Neural crest cell (in vitro differentiated cells): ENCODE measurements at regions not wholly inside any gene's neighbourhood (a gene's known extent, or its start where the extent isn't known, plus 50 kb on each side); places are given as distances from the start of the nearest gene placed in this dataset.

Experiments used
- DNase-seq: peaks from one replicate; pipeline ENCODE4 v3.0.0; 2021; ENCODE audit warnings: low read depth, mixed read lengths, low spot score
- H3K27ac Mint-ChIP-seq: one replicate; pipeline ENCODE4 v1.8.0; 2021; ENCODE audit warnings: mild to moderate bottlenecking, mixed read lengths; ENCODE audit not compliant: unreplicated experiment
- H3K27me3 Mint-ChIP-seq: 2 replicates; pipeline ENCODE4 v1.8.0; 2021; ENCODE audit warnings: low read depth, mild to moderate bottlenecking, mixed read lengths
- H3K36me3 Mint-ChIP-seq: 2 replicates; pipeline ENCODE4 v1.8.0; 2021; ENCODE audit warnings: low read depth, mild to moderate bottlenecking, mixed read lengths
- H3K4me1 Mint-ChIP-seq: 2 replicates; pipeline ENCODE4 v1.8.0; 2021; ENCODE audit warnings: mixed read lengths
- H3K4me3 Mint-ChIP-seq: one replicate; pipeline ENCODE4 v1.8.0; 2021; ENCODE audit warnings: mild to moderate bottlenecking, mixed read lengths
- H3K9me3 Mint-ChIP-seq: 2 replicates; pipeline ENCODE4 v1.8.0; 2021; ENCODE audit warnings: mixed read lengths
- CTCF ChIP-seq: fragments of 200-600 bp; sonication (generic); conservative IDR thresholded peaks from 2 replicates; pipeline ENCODE4 v1.5.0; 2021; ENCODE audit warnings: antibody characterized with exemption, mild to moderate bottlenecking

DNA sequence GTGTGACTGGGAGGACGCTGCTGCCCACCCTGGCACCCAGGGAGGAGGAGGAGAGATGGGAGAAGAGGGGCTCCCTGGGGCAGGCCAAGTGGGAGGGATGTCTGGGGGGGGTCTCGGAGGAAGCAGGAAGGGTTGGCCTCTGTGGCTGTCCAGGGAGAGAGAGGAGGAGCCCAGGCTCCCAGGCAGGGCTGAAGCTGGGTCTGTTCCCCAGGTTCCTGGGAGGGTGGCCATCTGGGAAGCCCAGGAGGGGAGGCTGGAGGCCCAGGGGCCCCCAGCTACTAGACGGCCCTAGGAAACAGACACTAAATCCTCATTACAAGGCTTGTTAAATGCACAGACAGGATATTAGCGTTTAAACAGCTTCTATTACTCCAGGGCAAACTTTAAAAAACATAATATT lies 139.8 kb downstream of the ENGASE start:
- DNase-seq, result no peak
- H3K4me1 Mint-ChIP-seq, result peaks cover 10% of the 10 kb centered on the region
- H3K4me3 Mint-ChIP-seq, result no peak overlapping the region
- H3K36me3 Mint-ChIP-seq, result no peaks in the 10 kb centered on the region
- TF ChIP-seq CTCF, result no peak
- H3K9me3 Mint-ChIP-seq, result no peaks in the 10 kb centered on the region
- no peak overlapping the region for H3K27ac Mint-ChIP-seq
- peaks cover 40% of the 10 kb centered on the region for H3K27me3 Mint-ChIP-seq

DNA sequence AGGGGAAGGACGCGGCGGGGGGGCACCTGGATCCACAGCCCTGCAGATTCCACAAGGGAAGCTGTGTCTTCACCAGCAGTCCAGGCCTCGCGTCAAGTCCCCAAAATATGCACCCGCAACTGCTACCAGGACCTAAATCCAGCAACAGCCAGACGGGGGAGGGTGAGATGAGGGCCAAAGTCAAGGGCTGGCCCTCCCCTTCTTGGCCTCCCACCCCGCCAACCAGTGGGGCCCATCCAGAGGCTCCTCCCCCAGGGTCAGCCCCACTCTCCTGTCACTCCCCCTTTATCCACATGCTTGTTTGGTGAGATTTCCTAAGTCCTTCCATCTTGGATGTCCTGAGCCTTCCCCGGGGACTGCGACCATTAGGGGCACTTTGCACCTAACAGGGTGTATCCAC lies 138.7 kb downstream of the ENGASE start:
- no peak for DNase-seq
- H3K27me3 Mint-ChIP-seq, result peaks cover 33% of the 10 kb centered on the region
- no peak overlapping the region for H3K27ac Mint-ChIP-seq
- H3K4me3 Mint-ChIP-seq, result no peak overlapping the region
- H3K36me3 Mint-ChIP-seq, result no peaks in the 10 kb centered on the region
- H3K9me3 Mint-ChIP-seq, result no peaks in the 10 kb centered on the region
- TF ChIP-seq CTCF, result no peak
- H3K4me1 Mint-ChIP-seq, result peaks cover 10% of the 10 kb centered on the region

DNA sequence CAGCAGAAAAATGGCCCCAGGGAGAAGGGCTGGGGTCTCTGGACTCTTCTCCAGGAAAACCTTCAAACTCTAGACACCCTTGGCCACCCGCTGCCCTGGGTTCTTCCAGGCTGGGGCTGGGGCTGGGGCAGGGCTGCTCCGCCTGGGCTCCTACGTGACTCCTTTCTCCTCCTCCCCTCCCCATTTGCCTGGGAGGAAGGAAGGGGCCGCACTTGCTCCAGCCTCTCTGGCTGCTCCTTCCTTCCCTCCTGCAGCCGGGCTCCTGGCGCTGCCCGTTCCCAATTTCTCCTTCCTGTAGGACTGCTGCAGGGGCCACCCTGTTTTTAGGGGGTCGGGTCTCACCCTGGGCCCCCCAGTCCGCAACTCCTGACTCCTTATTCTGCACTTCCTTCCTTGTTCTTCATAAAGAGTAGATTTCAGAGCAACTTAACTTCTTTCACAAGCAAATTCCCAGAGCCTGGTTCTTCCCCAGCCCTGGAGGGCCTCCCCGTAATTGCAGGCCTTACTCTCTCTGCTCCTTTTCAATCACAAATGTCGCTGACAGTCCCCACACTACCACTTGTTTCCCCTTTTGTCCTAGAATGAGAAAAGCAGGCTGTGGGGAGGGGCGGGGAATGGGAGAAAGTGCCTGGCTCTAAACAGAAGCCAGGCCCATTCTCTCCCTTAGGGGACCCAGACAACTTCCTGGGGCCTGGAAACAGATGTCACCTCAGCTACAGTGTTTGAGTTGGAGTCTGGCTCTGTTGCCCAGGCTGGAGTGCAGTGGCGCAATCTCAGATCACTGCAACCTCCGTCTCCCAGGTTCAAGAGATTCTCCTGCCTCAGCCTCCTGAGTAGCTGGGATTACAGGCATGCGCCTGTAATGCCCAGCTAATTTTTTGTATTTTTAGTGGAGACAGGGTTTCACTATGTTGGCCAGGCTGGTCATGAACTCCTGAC lies 137.8 kb downstream of the ENGASE start:
- no peaks in the 10 kb centered on the region for H3K9me3 Mint-ChIP-seq
- no peaks in the 10 kb centered on the region for H3K36me3 Mint-ChIP-seq
- peak overlapping the region; percentile 45 for H3K27ac Mint-ChIP-seq
- H3K4me1 Mint-ChIP-seq, result peaks cover 15% of the 10 kb centered on the region
- no peak for TF ChIP-seq CTCF
- peak overlapping the region; percentile 38 for H3K4me3 Mint-ChIP-seq
- DNase-seq, result no peak
- H3K27me3 Mint-ChIP-seq, result peaks cover 35% of the 10 kb centered on the region

GRCh38 chr17:79211061-79211770 lies 136.6 kb downstream of the ENGASE start:
- Mint-ChIP-seq H3K4me3 (no peak overlapping the region), H3K9me3 (no peaks in the 10 kb centered on the region), H3K4me1 (peaks cover 15% of the 10 kb centered on the region), H3K36me3 (no peaks in the 10 kb centered on the region), H3K27me3 (peaks cover 35% of the 10 kb centered on the region), H3K27ac (no peak overlapping the region)
- DNase-seq, result no peak
- no peak for TF ChIP-seq CTCF

GRCh38 chr17:79210638-79211037 lies 136.0 kb downstream of the ENGASE start:
- Mint-ChIP-seq H3K27me3 (peaks cover 40% of the 10 kb centered on the region), H3K36me3 (no peaks in the 10 kb centered on the region), H3K27ac (no peak overlapping the region), H3K4me1 (peaks cover 15% of the 10 kb centered on the region), H3K9me3 (no peaks in the 10 kb centered on the region), H3K4me3 (no peak overlapping the region)
- DNase-seq, result no peak
- TF ChIP-seq CTCF, result no peak
